Fibroblast of lung (primary cell): ENCODE measurements at regions not wholly inside any gene's neighbourhood (a gene's known extent, or its start where the extent isn't known, plus 50 kb on each side); places are given as distances from the start of the nearest gene placed in this dataset.

ENCODE experiments used
- EZH2 ChIP-seq: IDR thresholded peaks from 2 replicates; pipeline ENCODE4 v1.5.1; 2012; ENCODE audit warnings: low read length, control low read depth, mild to moderate bottlenecking; ENCODE audit errors: missing control alignments
- TF ChIP-seq, protein P1 (sequence below), 2 donors: IDR thresholded peaks in 1 of 2; conservative IDR thresholded peaks in 1 of 2; 1 replicate in 1 of 2; 2 replicates in 1 of 2; pipeline ENCODE4 v1.5.1; 2011 to 2012; ENCODE audit warnings: low read length in 2 of 2, control low read depth in 1 of 2, inconsistent platforms in 1 of 2, low read depth in 1 of 2, mild to moderate bottlenecking in 1 of 2

- TF ChIP-seq, protein P1, sequence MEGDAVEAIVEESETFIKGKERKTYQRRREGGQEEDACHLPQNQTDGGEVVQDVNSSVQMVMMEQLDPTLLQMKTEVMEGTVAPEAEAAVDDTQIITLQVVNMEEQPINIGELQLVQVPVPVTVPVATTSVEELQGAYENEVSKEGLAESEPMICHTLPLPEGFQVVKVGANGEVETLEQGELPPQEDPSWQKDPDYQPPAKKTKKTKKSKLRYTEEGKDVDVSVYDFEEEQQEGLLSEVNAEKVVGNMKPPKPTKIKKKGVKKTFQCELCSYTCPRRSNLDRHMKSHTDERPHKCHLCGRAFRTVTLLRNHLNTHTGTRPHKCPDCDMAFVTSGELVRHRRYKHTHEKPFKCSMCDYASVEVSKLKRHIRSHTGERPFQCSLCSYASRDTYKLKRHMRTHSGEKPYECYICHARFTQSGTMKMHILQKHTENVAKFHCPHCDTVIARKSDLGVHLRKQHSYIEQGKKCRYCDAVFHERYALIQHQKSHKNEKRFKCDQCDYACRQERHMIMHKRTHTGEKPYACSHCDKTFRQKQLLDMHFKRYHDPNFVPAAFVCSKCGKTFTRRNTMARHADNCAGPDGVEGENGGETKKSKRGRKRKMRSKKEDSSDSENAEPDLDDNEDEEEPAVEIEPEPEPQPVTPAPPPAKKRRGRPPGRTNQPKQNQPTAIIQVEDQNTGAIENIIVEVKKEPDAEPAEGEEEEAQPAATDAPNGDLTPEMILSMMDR (conservative IDR thresholded peaks at IDR 0.05 in 1 of 2, IDR thresholded peaks at IDR 0.05 in 1 of 2; ENCODE audit: low read depth in 1 of 2, low read length in 2 of 2) = no peak
- no peak for TF ChIP-seq EZH2
These were observed 109.8 kb downstream of the TOMM20 start for GRCh38 chr1:235018720-235019444.
